Fibroblast of lung (primary cell): ENCODE measurements at regions not wholly inside any gene's neighbourhood (a gene's known extent, or its start where the extent isn't known, plus 50 kb on each side); places are given as distances from the start of the nearest gene placed in this dataset.

Experiments
- DNase-seq, 2 donors: peaks; one replicate each; pipeline versions ENCODE4 v3.0.0 to v3.0.0-alpha.2; 2010; ENCODE audit warnings: low read depth in 2 of 2
- H2AFZ ChIP-seq: 2 replicates; pipeline ENCODE4 v1.5.1; 2012; ENCODE audit warnings: low read length, control low read depth, inconsistent platforms
- H3K27ac ChIP-seq: 2 replicates; pipeline ENCODE4 v1.5.1; 2011; ENCODE audit warnings: low read length, control low read depth; ENCODE audit not compliant: insufficient read depth
- H3K27me3 ChIP-seq: 2 replicates; pipeline ENCODE4 v1.5.1; 2011; ENCODE audit warnings: mild to moderate bottlenecking, low read length; ENCODE audit not compliant: control insufficient read depth, insufficient read depth
- H3K36me3 ChIP-seq: 2 replicates; pipeline ENCODE4 v1.5.1; 2011; ENCODE audit warnings: low read length; ENCODE audit not compliant: control insufficient read depth, insufficient read depth
- H3K4me1 ChIP-seq: 2 replicates; pipeline ENCODE4 v1.5.1; 2011; ENCODE audit warnings: low read length; ENCODE audit not compliant: control insufficient read depth, insufficient read depth; ENCODE audit errors: extremely low read depth
- H3K4me2 ChIP-seq: 2 replicates; pipeline ENCODE4 v1.5.1; 2011; ENCODE audit warnings: low read length, control low read depth; ENCODE audit not compliant: insufficient read depth; ENCODE audit errors: extremely low read depth
- H3K4me3 ChIP-seq, 4 experiments: fragments of 200-600 bp in 1 of 4; sonication (generic) in 1 of 4; replicated peaks in 1 of 4; 2 replicates each; pipeline ENCODE4 v1.5.1; 2011 to 2016; ENCODE audit warnings: low read length in 4 of 4, low read depth in 3 of 4, mild to moderate bottlenecking in 3 of 4, control low read depth in 2 of 4, inconsistent platforms in 1 of 4, mixed read lengths in 1 of 4; ENCODE audit not compliant: insufficient read depth in 1 of 4; ENCODE audit errors: control extremely low read depth in 1 of 4
- H3K79me2 ChIP-seq: 2 replicates; pipeline ENCODE4 v1.5.1; 2012; ENCODE audit warnings: mild to moderate bottlenecking, low read length, inconsistent platforms; ENCODE audit not compliant: control insufficient read depth, insufficient read depth
- H3K9ac ChIP-seq: 2 replicates; pipeline ENCODE4 v1.5.1; 2011; ENCODE audit warnings: mild to moderate bottlenecking, low read length, control low read depth; ENCODE audit not compliant: insufficient read depth
- H3K9me3 ChIP-seq: 2 replicates; pipeline ENCODE4 v1.5.1; 2012; ENCODE audit warnings: low read depth, low read length; ENCODE audit not compliant: control insufficient read depth, insufficient read depth
- H4K20me1 ChIP-seq: 2 replicates; pipeline ENCODE4 v1.5.1; 2011; ENCODE audit warnings: low read length; ENCODE audit not compliant: control insufficient read depth, insufficient read depth; ENCODE audit errors: extremely low read depth
- EZH2 ChIP-seq: IDR thresholded peaks from 2 replicates; pipeline ENCODE4 v1.5.1; 2012; ENCODE audit warnings: low read length, control low read depth, mild to moderate bottlenecking; ENCODE audit errors: missing control alignments
- TF ChIP-seq, protein P1 (sequence below), 2 donors: IDR thresholded peaks in 1 of 2; conservative IDR thresholded peaks in 1 of 2; 1 replicate in 1 of 2; 2 replicates in 1 of 2; pipeline ENCODE4 v1.5.1; 2011 to 2012; ENCODE audit warnings: low read length in 2 of 2, control low read depth in 1 of 2, inconsistent platforms in 1 of 2, low read depth in 1 of 2, mild to moderate bottlenecking in 1 of 2

DNA sequence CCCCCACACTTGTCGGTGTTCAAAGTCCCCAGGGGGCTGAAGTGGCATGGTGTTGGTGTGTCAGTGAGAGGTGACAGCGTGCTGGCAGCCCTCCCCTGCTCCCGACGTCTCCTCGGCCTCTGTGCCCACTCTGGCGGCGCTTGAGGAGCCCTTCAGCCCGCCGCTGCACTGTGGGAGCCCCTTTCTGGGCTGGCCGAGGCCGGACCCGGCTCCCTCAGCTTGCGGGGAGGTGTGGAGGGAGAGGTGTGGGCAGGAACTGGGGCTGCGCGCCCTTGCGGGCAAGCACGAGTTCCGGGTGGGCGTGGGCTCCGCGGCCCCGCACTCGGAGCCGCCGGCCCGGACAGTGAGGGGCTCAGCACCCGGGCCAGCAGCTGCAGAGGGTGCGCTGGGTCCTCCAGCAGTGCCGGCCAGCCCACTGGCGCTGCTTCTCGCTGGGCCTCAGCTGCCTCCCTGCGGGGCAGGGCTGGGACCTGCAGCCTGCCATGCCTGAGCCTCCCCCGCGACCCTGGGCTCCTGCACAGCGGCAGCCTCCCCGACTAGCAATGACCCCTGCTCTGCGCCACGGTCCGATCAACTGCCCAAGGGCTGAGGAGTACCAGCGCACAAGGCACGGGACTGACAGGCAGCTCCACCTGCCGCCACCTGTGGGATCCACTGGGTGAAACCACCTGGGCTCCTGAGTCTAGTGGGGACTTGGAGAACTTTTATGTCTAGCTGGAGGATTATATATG is 224.1 kb upstream of the RIOK2 start:
- no peak overlapping the region for H3K9ac ChIP-seq
- H3K4me3 ChIP-seq = no peak overlapping the region
- no peaks in the 10 kb centered on the region for H3K36me3 ChIP-seq
- no peak overlapping the region for H3K4me2 ChIP-seq
- no peaks in the 10 kb centered on the region for H3K9me3 ChIP-seq
- H3K27me3 ChIP-seq = no peaks in the 10 kb centered on the region
- TF ChIP-seq, protein P1, sequence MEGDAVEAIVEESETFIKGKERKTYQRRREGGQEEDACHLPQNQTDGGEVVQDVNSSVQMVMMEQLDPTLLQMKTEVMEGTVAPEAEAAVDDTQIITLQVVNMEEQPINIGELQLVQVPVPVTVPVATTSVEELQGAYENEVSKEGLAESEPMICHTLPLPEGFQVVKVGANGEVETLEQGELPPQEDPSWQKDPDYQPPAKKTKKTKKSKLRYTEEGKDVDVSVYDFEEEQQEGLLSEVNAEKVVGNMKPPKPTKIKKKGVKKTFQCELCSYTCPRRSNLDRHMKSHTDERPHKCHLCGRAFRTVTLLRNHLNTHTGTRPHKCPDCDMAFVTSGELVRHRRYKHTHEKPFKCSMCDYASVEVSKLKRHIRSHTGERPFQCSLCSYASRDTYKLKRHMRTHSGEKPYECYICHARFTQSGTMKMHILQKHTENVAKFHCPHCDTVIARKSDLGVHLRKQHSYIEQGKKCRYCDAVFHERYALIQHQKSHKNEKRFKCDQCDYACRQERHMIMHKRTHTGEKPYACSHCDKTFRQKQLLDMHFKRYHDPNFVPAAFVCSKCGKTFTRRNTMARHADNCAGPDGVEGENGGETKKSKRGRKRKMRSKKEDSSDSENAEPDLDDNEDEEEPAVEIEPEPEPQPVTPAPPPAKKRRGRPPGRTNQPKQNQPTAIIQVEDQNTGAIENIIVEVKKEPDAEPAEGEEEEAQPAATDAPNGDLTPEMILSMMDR (conservative IDR thresholded peaks at IDR 0.05 in 1 of 2, IDR thresholded peaks at IDR 0.05 in 1 of 2; ENCODE audit: low read depth in 1 of 2, low read length in 2 of 2) = no peak
- H3K79me2 ChIP-seq = no peaks in the 10 kb centered on the region
- H2AFZ ChIP-seq = no peak overlapping the region
- H3K4me1 ChIP-seq = no peaks in the 10 kb centered on the region
- H3K27ac ChIP-seq = no peak overlapping the region
- no peaks in the 10 kb centered on the region for H4K20me1 ChIP-seq
- no peak for DNase-seq

DNA sequence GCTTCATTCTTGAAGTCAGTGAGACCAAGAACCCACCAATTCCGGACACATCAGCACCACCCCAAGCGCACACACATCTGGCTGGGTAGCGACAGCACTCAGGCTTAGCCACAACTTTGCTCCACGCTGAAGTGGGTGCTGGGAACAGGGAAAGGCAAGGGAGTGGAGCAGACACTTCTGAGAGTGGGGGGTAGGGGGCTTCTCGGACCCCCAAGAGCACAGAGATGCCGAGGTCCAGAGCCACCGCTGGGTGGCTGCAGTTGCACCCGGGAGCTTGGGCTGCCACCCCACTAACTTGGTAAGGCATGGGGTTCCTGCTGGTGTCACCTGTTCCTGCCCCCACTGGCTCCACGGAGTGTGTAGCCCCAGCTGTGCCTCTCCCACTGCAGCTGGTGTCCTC is 225.3 kb upstream of the RIOK2 start:
- TF ChIP-seq, protein P1 (conservative IDR thresholded peaks at IDR 0.05 in 1 of 2, IDR thresholded peaks at IDR 0.05 in 1 of 2; ENCODE audit: low read depth in 1 of 2, low read length in 2 of 2) = no peak
- TF ChIP-seq EZH2 = no peak
- no peak overlapping the region for H3K4me2 ChIP-seq
- no peaks in the 10 kb centered on the region for H3K4me1 ChIP-seq

DNA sequence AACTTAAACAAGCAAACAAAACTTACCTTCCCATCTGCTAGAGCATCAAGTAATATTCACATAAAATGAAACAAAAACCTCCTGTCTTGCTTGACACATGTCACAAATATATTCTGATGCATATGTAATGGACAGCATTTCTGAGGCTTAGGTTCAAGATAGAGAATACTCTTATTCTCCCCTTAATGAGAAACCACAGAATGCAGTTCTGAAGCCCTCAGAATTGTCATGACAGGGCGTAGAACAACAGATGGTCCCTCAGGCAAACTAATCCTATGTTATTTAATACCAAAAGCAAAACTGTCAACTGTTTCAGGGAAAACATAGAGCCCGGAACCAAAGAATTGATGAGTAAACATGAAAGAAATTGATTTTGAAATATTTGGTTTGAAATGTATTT is 229.9 kb upstream of the RIOK2 start:
- TF ChIP-seq, protein P1 (conservative IDR thresholded peaks at IDR 0.05 in 1 of 2, IDR thresholded peaks at IDR 0.05 in 1 of 2; ENCODE audit: low read depth in 1 of 2, low read length in 2 of 2) = no peak
- TF ChIP-seq EZH2 = no peak
- Histone ChIP-seq H3K4me1 (no peaks in the 10 kb centered on the region), H3K79me2 (no peaks in the 10 kb centered on the region)

More for the DNA sequence above, 225.3 kb upstream of the RIOK2 start:
- no peaks in the 10 kb centered on the region for H3K9me3 ChIP-seq
- no peak for DNase-seq
- no peaks in the 10 kb centered on the region for H4K20me1 ChIP-seq
- H3K4me3 ChIP-seq = no peak overlapping the region
- H3K79me2 ChIP-seq = no peaks in the 10 kb centered on the region
- no peak overlapping the region for H3K9ac ChIP-seq
- H2AFZ ChIP-seq = no peak overlapping the region
- no peak overlapping the region for H3K27ac ChIP-seq
- H3K27me3 ChIP-seq = no peaks in the 10 kb centered on the region
- no peaks in the 10 kb centered on the region for H3K36me3 ChIP-seq

More for the DNA sequence above, 229.9 kb upstream of the RIOK2 start:
- H3K27ac ChIP-seq = no peak overlapping the region
- H3K4me2 ChIP-seq = no peak overlapping the region
- no peak overlapping the region for H3K9ac ChIP-seq
- no peak for DNase-seq
- no peaks in the 10 kb centered on the region for H3K27me3 ChIP-seq
- no peaks in the 10 kb centered on the region for H4K20me1 ChIP-seq
- no peaks in the 10 kb centered on the region for H3K9me3 ChIP-seq
- no peak overlapping the region for H3K4me3 ChIP-seq
- H3K36me3 ChIP-seq = no peaks in the 10 kb centered on the region
- no peak overlapping the region for H2AFZ ChIP-seq
